GM23338 (cell line): ENCODE measurements at regions not wholly inside any gene's neighbourhood (a gene's known extent, or its start where the extent isn't known, plus 50 kb on each side); places are given as distances from the start of the nearest gene placed in this dataset.

ENCODE experiments used
- ATAC-seq: fragments of 200-7000 bp; cut with Tn5 transposase; 3 replicates; pipeline ENCODE4 v1.9.1; 2020
- DNase-seq: peaks from one replicate; pipeline ENCODE4 v3.0.0-alpha.2; 2015; ENCODE audit warnings: low spot score
- H2AFZ ChIP-seq: fragments of 200-600 bp; sonication (generic); 2 replicates; pipeline ENCODE4 v1.8.0; 2016; ENCODE audit warnings: antibody characterized with exemption, mild to moderate bottlenecking, moderate library complexity
- H3F3A ChIP-seq: fragments of 200-600 bp; sonication (generic); replicated peaks from 2 replicates; pipeline ENCODE4 v1.8.0; 2017; ENCODE audit warnings: antibody characterized with exemption, mixed run types, low read depth
- H3K27ac ChIP-seq: fragments of 200-600 bp; sonication (generic); 2 replicates; pipeline ENCODE4 v1.6.1; 2016; ENCODE audit warnings: low read depth
- H3K27me3 ChIP-seq: fragments of 200-600 bp; sonication (generic); 2 replicates; pipeline ENCODE4 v1.8.0; 2016; ENCODE audit warnings: mild to moderate bottlenecking, mixed run types, moderate library complexity; ENCODE audit not compliant: insufficient read depth
- H3K36me3 ChIP-seq: fragments of 200-600 bp; sonication (generic); 2 replicates; pipeline ENCODE4 v1.8.0; 2016; ENCODE audit warnings: mild to moderate bottlenecking; ENCODE audit not compliant: insufficient read depth
- H3K4me1 ChIP-seq: fragments of 200-600 bp; sonication (generic); 2 replicates; pipeline ENCODE4 v1.8.0; 2016; ENCODE audit warnings: mild to moderate bottlenecking, moderate library complexity; ENCODE audit not compliant: insufficient read depth
- H3K4me2 ChIP-seq: fragments of 200-600 bp; sonication (generic); 2 replicates; pipeline ENCODE4 v1.7.1; 2017; ENCODE audit warnings: mixed run types
- H3K4me3 ChIP-seq: fragments of 200-600 bp; sonication (generic); 2 replicates; pipeline ENCODE4 v1.6.1; 2016; ENCODE audit warnings: mixed run types
- H3K79me2 ChIP-seq: fragments of 200-600 bp; sonication (generic); replicated peaks from 2 replicates; pipeline ENCODE4 v1.8.0; 2017; ENCODE audit warnings: mild to moderate bottlenecking; ENCODE audit not compliant: insufficient read depth
- H3K9me2 ChIP-seq: fragments of 200-600 bp; sonication (generic); 2 replicates; pipeline ENCODE4 v1.8.0; 2017; ENCODE audit not compliant: insufficient read depth
- H4K20me1 ChIP-seq: fragments of 200-600 bp; sonication (generic); replicated peaks from 2 replicates; pipeline ENCODE4 v1.8.0; 2017; ENCODE audit warnings: mild to moderate bottlenecking; ENCODE audit not compliant: insufficient read depth
- H3K27ac Mint-ChIP-seq: 2 replicates; pipeline ENCODE4 v1.8.0; 2020; ENCODE audit warnings: inconsistent platforms, mild to moderate bottlenecking, moderate library complexity, mixed read lengths
- H3K27me3 Mint-ChIP-seq: 3 replicates; pipeline ENCODE4 v1.8.0; 2022; ENCODE audit warnings: low read depth, mild to moderate bottlenecking, moderate library complexity, mixed read lengths, inconsistent platforms; ENCODE audit not compliant: insufficient read depth, poor library complexity
- H3K36me3 Mint-ChIP-seq: 3 replicates; pipeline ENCODE4 v1.8.0; 2021; ENCODE audit warnings: low read depth, mild to moderate bottlenecking, inconsistent platforms, moderate library complexity, mixed read lengths
- H3K4me1 Mint-ChIP-seq: 3 replicates; pipeline ENCODE4 v1.8.0; 2020; ENCODE audit warnings: mild to moderate bottlenecking, inconsistent platforms, mixed read lengths
- H3K4me3 Mint-ChIP-seq: 3 replicates; pipeline ENCODE4 v1.8.0; 2021; ENCODE audit warnings: moderate library complexity, mild to moderate bottlenecking, inconsistent platforms, mixed read lengths
- H3K9me3 Mint-ChIP-seq: 3 replicates; pipeline ENCODE4 v1.8.0; 2020; ENCODE audit warnings: moderate library complexity, mild to moderate bottlenecking, inconsistent platforms, mixed read lengths
- CREB1 ChIP-seq: fragments of 250-450 bp; sonication (Bioruptor Pico); IDR thresholded peaks from 2 replicates; pipeline ENCODE4 v1.5.0; 2020; ENCODE audit warnings: low read depth, mild to moderate bottlenecking, moderate library complexity
- EZH2 ChIP-seq: fragments of 200-600 bp; sonication (generic); IDR thresholded peaks from one replicate; pipeline ENCODE4 v1.8.0; 2017; ENCODE audit warnings: antibody characterized with exemption, mild to moderate bottlenecking, low read depth; ENCODE audit not compliant: unreplicated experiment
- EZH2phosphoT487 ChIP-seq: fragments of 200-600 bp; sonication (generic); IDR thresholded peaks from one replicate; pipeline ENCODE4 v1.8.1; 2018; ENCODE audit warnings: antibody characterized with exemption; ENCODE audit not compliant: unreplicated experiment
- JUNB ChIP-seq: IDR thresholded peaks from one replicate; pipeline ENCODE4 v1.6.1; 2016; ENCODE audit warnings: antibody characterized with exemption; ENCODE audit not compliant: unreplicated experiment
- NANOG ChIP-seq: IDR thresholded peaks from 2 replicates; pipeline ENCODE4 v1.6.1; 2016; ENCODE audit warnings: antibody characterized with exemption, borderline replicate concordance
- POLR2AphosphoS5 ChIP-seq: IDR thresholded peaks from 2 replicates; pipeline ENCODE4 v1.6.1; 2016; ENCODE audit warnings: antibody characterized with exemption, low read depth
- STAT1 ChIP-seq: IDR thresholded peaks from one replicate; pipeline ENCODE4 v1.6.1; 2016; ENCODE audit warnings: antibody characterized with exemption; ENCODE audit not compliant: unreplicated experiment
- ZNF331 ChIP-seq: fragments of 250-450 bp; sonication (Bioruptor Pico); IDR thresholded peaks from 2 replicates; pipeline ENCODE4 v1.5.0; 2020; ENCODE audit warnings: low read depth, mild to moderate bottlenecking, moderate library complexity
- TF ChIP-seq, protein P1 (sequence below): IDR thresholded peaks from 2 replicates; pipeline ENCODE4 v1.6.1; 2016; ENCODE audit warnings: antibody characterized with exemption
- TF ChIP-seq, protein P2 (sequence below): IDR thresholded peaks from one replicate; pipeline ENCODE4 v1.6.1; 2018; ENCODE audit warnings: antibody characterized with exemption; ENCODE audit not compliant: unreplicated experiment
- TF ChIP-seq, protein P3 (sequence below), 2 experiments: fragments of 200-600 bp in 1 of 2; sonication (generic) in 1 of 2; conservative IDR thresholded peaks; 2 replicates each; pipeline versions ENCODE4 v1.5.1 to v1.6.1; 2016 to 2017; ENCODE audit warnings: antibody characterized with exemption in 2 of 2, low read depth in 2 of 2, mild to moderate bottlenecking in 2 of 2, moderate library complexity in 1 of 2
- TF ChIP-seq, protein P4 (sequence below): fragments of 250-450 bp; sonication (Bioruptor Pico); IDR thresholded peaks from 2 replicates; pipeline ENCODE4 v1.5.0; 2020; ENCODE audit warnings: mild to moderate bottlenecking, moderate library complexity

DNA sequence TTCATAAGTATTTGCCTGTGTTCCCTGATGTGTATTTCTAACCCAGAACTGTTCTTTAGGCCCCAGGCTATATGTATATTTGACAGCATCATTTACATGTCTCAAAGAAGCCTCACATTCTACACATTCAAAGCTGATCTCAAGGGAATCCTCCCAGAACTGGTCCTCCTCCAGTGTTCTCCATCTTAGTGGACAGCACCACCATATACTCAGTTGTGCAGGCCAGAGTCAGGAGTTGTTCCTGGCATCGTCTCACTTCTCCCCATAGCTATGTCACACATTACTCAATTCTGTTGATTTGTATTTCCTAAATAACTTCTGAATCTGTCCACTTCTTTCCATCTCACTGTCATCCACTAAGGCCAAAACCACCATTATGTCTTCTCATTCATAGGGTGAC, 82.8 kb upstream of the TRPC3 start:
- Histone ChIP-seq H3K4me1 (no peaks in the 10 kb centered on the region), H2AFZ (no peak overlapping the region), H3K27ac (no peak overlapping the region), H3K79me2 (no peaks in the 10 kb centered on the region), H3F3A (no peaks in the 10 kb centered on the region), H3K4me2 (no peak overlapping the region), H3K36me3 (no peaks in the 10 kb centered on the region), H3K27me3 (no peaks in the 10 kb centered on the region), H4K20me1 (no peaks in the 10 kb centered on the region), H3K9me2 (no peaks in the 10 kb centered on the region), H3K4me3 (no peak overlapping the region)
- no peaks in the 10 kb centered on the region for H3K27me3 Mint-ChIP-seq
- TF ChIP-seq, protein P1, sequence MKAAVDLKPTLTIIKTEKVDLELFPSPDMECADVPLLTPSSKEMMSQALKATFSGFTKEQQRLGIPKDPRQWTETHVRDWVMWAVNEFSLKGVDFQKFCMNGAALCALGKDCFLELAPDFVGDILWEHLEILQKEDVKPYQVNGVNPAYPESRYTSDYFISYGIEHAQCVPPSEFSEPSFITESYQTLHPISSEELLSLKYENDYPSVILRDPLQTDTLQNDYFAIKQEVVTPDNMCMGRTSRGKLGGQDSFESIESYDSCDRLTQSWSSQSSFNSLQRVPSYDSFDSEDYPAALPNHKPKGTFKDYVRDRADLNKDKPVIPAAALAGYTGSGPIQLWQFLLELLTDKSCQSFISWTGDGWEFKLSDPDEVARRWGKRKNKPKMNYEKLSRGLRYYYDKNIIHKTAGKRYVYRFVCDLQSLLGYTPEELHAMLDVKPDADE: no peak
- TF ChIP-seq NANOG: no peak
- no peak for TF ChIP-seq ZNF331 (CRISPR knock-in tag)
- TF ChIP-seq, protein P2, sequence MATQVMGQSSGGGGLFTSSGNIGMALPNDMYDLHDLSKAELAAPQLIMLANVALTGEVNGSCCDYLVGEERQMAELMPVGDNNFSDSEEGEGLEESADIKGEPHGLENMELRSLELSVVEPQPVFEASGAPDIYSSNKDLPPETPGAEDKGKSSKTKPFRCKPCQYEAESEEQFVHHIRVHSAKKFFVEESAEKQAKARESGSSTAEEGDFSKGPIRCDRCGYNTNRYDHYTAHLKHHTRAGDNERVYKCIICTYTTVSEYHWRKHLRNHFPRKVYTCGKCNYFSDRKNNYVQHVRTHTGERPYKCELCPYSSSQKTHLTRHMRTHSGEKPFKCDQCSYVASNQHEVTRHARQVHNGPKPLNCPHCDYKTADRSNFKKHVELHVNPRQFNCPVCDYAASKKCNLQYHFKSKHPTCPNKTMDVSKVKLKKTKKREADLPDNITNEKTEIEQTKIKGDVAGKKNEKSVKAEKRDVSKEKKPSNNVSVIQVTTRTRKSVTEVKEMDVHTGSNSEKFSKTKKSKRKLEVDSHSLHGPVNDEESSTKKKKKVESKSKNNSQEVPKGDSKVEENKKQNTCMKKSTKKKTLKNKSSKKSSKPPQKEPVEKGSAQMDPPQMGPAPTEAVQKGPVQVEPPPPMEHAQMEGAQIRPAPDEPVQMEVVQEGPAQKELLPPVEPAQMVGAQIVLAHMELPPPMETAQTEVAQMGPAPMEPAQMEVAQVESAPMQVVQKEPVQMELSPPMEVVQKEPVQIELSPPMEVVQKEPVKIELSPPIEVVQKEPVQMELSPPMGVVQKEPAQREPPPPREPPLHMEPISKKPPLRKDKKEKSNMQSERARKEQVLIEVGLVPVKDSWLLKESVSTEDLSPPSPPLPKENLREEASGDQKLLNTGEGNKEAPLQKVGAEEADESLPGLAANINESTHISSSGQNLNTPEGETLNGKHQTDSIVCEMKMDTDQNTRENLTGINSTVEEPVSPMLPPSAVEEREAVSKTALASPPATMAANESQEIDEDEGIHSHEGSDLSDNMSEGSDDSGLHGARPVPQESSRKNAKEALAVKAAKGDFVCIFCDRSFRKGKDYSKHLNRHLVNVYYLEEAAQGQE: no peak
- no peak for TF ChIP-seq EZH2phosphoT487
- TF ChIP-seq, protein P3, sequence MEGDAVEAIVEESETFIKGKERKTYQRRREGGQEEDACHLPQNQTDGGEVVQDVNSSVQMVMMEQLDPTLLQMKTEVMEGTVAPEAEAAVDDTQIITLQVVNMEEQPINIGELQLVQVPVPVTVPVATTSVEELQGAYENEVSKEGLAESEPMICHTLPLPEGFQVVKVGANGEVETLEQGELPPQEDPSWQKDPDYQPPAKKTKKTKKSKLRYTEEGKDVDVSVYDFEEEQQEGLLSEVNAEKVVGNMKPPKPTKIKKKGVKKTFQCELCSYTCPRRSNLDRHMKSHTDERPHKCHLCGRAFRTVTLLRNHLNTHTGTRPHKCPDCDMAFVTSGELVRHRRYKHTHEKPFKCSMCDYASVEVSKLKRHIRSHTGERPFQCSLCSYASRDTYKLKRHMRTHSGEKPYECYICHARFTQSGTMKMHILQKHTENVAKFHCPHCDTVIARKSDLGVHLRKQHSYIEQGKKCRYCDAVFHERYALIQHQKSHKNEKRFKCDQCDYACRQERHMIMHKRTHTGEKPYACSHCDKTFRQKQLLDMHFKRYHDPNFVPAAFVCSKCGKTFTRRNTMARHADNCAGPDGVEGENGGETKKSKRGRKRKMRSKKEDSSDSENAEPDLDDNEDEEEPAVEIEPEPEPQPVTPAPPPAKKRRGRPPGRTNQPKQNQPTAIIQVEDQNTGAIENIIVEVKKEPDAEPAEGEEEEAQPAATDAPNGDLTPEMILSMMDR (conservative IDR thresholded peaks at IDR 0.05; ENCODE audit: low read depth in 2 of 2): no peak
- no peak for TF ChIP-seq CREB1 (CRISPR knock-in tag)
- no peak for TF ChIP-seq JUNB
- TF ChIP-seq, protein P4, sequence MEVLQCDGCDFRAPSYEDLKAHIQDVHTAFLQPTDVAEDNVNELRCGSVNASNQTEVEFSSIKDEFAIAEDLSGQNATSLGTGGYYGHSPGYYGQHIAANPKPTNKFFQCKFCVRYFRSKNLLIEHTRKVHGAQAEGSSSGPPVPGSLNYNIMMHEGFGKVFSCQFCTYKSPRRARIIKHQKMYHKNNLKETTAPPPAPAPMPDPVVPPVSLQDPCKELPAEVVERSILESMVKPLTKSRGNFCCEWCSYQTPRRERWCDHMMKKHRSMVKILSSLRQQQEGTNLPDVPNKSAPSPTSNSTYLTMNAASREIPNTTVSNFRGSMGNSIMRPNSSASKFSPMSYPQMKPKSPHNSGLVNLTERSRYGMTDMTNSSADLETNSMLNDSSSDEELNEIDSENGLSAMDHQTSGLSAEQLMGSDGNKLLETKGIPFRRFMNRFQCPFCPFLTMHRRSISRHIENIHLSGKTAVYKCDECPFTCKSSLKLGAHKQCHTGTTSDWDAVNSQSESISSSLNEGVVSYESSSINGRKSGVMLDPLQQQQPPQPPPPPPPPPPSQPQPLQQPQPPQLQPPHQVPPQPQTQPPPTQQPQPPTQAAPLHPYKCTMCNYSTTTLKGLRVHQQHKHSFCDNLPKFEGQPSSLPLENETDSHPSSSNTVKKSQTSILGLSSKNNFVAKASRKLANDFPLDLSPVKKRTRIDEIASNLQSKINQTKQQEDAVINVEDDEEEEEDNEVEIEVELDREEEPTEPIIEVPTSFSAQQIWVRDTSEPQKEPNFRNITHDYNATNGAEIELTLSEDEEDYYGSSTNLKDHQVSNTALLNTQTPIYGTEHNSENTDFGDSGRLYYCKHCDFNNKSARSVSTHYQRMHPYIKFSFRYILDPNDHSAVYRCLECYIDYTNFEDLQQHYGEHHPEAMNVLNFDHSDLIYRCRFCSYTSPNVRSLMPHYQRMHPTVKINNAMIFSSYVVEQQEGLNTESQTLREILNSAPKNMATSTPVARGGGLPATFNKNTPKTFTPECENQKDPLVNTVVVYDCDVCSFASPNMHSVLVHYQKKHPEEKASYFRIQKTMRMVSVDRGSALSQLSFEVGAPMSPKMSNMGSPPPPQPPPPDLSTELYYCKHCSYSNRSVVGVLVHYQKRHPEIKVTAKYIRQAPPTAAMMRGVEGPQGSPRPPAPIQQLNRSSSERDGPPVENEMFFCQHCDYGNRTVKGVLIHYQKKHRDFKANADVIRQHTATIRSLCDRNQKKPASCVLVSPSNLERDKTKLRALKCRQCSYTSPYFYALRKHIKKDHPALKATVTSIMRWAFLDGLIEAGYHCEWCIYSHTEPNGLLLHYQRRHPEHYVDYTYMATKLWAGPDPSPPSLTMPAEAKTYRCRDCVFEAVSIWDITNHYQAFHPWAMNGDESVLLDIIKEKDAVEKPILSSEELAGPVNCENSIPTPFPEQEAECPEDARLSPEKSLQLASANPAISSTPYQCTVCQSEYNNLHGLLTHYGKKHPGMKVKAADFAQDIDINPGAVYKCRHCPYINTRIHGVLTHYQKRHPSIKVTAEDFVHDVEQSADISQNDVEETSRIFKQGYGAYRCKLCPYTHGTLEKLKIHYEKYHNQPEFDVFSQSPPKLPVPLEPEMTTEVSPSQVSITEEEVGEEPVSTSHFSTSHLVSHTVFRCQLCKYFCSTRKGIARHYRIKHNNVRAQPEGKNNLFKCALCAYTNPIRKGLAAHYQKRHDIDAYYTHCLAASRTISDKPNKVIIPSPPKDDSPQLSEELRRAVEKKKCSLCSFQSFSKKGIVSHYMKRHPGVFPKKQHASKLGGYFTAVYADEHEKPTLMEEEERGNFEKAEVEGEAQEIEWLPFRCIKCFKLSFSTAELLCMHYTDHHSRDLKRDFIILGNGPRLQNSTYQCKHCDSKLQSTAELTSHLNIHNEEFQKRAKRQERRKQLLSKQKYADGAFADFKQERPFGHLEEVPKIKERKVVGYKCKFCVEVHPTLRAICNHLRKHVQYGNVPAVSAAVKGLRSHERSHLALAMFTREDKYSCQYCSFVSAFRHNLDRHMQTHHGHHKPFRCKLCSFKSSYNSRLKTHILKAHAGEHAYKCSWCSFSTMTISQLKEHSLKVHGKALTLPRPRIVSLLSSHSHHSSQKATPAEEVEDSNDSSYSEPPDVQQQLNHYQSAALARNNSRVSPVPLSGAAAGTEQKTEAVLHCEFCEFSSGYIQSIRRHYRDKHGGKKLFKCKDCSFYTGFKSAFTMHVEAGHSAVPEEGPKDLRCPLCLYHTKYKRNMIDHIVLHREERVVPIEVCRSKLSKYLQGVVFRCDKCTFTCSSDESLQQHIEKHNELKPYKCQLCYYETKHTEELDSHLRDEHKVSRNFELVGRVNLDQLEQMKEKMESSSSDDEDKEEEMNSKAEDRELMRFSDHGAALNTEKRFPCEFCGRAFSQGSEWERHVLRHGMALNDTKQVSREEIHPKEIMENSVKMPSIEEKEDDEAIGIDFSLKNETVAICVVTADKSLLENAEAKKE (CRISPR knock-in tag): no peak
- TF ChIP-seq STAT1: no peak
- no peak for TF ChIP-seq EZH2
- TF ChIP-seq POLR2AphosphoS5: no peak
- no peak for DNase-seq
- H3K4me1 Mint-ChIP-seq: no peaks in the 10 kb centered on the region
- no peaks in the 10 kb centered on the region; the same call in 2 of the 3 replicates for H3K9me3 Mint-ChIP-seq
- H3K27ac Mint-ChIP-seq: no peak overlapping the region
- H3K36me3 Mint-ChIP-seq: no peaks in the 10 kb centered on the region
- H3K4me3 Mint-ChIP-seq: no peak overlapping the region
- no peak for ATAC-seq
